Large intestine (tissue), 3 donors: ENCODE measurements at regions not wholly inside any gene's neighbourhood (a gene's known extent, or its start where the extent isn't known, plus 50 kb on each side); places are given as distances from the start of the nearest gene placed in this dataset.
"Not testable (repeated sequence)": the region's sequence is repeated elsewhere in the genome, so short reads cannot be mapped to it uniquely, and the experiment has no call there.

Source experiments
- DNase-seq, 2 donors: peaks; one replicate each; pipeline versions ENCODE4 v3.0.0 to v3.0.0-alpha.2; 2013
- H3K27ac ChIP-seq: one replicate; pipeline ENCODE4 v1.5.1; 2013; ENCODE audit warnings: low read length
- H3K27me3 ChIP-seq: 2 replicates; pipeline ENCODE4 v1.6.1; 2013; ENCODE audit warnings: low read length; ENCODE audit not compliant: control insufficient read depth, insufficient read depth
- H3K36me3 ChIP-seq: 2 replicates; pipeline ENCODE4 v1.6.1; 2013; ENCODE audit warnings: low read length; ENCODE audit not compliant: control insufficient read depth, insufficient read depth
- H3K4me1 ChIP-seq: one replicate; pipeline ENCODE4 v1.6.1; 2013; ENCODE audit warnings: low read length; ENCODE audit not compliant: control insufficient read depth, insufficient read depth
- H3K4me3 ChIP-seq: one replicate; pipeline ENCODE4 v1.5.1; 2013; ENCODE audit warnings: low read length
- H3K9me3 ChIP-seq: one replicate; pipeline ENCODE4 v1.6.1; 2013; ENCODE audit warnings: mild to moderate bottlenecking, low read depth, low read length, moderate library complexity; ENCODE audit not compliant: control insufficient read depth
- WGBS: methylation state at CpG from one replicate; pipeline ENCODE4 v1.1.5; 2013; ENCODE audit warnings: low lambda C conversion rate; ENCODE audit not compliant: insufficient coverage; 5-methylcytosine and 5-hydroxymethylcytosine counted together

GRCh38 chr4:16417198-16417597, 190.9 kb upstream of the TAPT1 start:
- no CpG with 5 or more reads among the region's 4 CpGs for WGBS

GRCh38 chr4:16416601-16417000, 190.3 kb upstream of the TAPT1 start:
- DNase-seq: no peak
- Histone ChIP-seq H3K4me1 (no peaks in the 10 kb centered on the region), H3K9me3 (no peaks in the 10 kb centered on the region)

More at GRCh38 chr4:16417198-16417597, 190.9 kb upstream of the TAPT1 start:
- Histone ChIP-seq H3K4me3 (no peak overlapping the region), H3K36me3 (no peaks in the 10 kb centered on the region), H3K4me1 (no peaks in the 10 kb centered on the region), H3K9me3 (no peaks in the 10 kb centered on the region), H3K27me3 (no peaks in the 10 kb centered on the region), H3K27ac (no peak overlapping the region)
- no peak for DNase-seq

GRCh38 chr4:16415751-16416150, 189.5 kb upstream of the TAPT1 start:
- Histone ChIP-seq H3K9me3 (no peaks in the 10 kb centered on the region), H3K4me1 (no peaks in the 10 kb centered on the region), H3K36me3 (no peaks in the 10 kb centered on the region), H3K4me3 (no peak overlapping the region), H3K27me3 (no peaks in the 10 kb centered on the region), H3K27ac (no peak overlapping the region)
- no peak for DNase-seq

More at GRCh38 chr4:16416601-16417000, 190.3 kb upstream of the TAPT1 start:
- Histone ChIP-seq H3K27ac (no peak overlapping the region), H3K27me3 (no peaks in the 10 kb centered on the region), H3K4me3 (no peak overlapping the region), H3K36me3 (no peaks in the 10 kb centered on the region)

- no peak for DNase-seq
- H3K4me1 ChIP-seq: no peaks in the 10 kb centered on the region
- H3K27me3 ChIP-seq: no peaks in the 10 kb centered on the region
- H3K27ac ChIP-seq: no peak overlapping the region
- H3K4me3 ChIP-seq: no peak overlapping the region
- no peaks in the 10 kb centered on the region for H3K9me3 ChIP-seq
- H3K36me3 ChIP-seq: no peaks in the 10 kb centered on the region
- WGBS: 87% methylated on average over 3 of the region's 10 CpGs
These were observed 187.7 kb upstream of the TAPT1 start for GRCh38 chr4:16413814-16414555.

- H3K27me3 ChIP-seq: no peaks in the 10 kb centered on the region
- 83% methylated on average over 1 of the region's 4 CpGs for WGBS
- H3K4me3 ChIP-seq: no peak overlapping the region
- DNase-seq: no peak
- H3K4me1 ChIP-seq: no peaks in the 10 kb centered on the region
- no peaks in the 10 kb centered on the region for H3K36me3 ChIP-seq
- no peak overlapping the region for H3K27ac ChIP-seq
- peaks cover 2% of the 10 kb centered on the region for H3K9me3 ChIP-seq
These were observed 185.3 kb upstream of the TAPT1 start for GRCh38 chr4:16411501-16412085.

- H3K4me1 ChIP-seq, H3K4me3 ChIP-seq, DNase-seq, H3K27ac ChIP-seq, H3K9me3 ChIP-seq, H3K36me3 ChIP-seq, H3K27me3 ChIP-seq: not testable (repeated sequence)
- no CpG with 5 or more reads among the region's 32 CpGs for WGBS
These were observed 166.9 kb upstream of the TAPT1 start for GRCh38 chr4:16393216-16393615.

GRCh38 chr4:16391196-16391595, 164.9 kb upstream of the TAPT1 start:
- no peak overlapping the region for H3K27ac ChIP-seq
- no peak for DNase-seq
- no peaks in the 10 kb centered on the region for H3K27me3 ChIP-seq
- H3K36me3 ChIP-seq: no peaks in the 10 kb centered on the region
- no peak overlapping the region for H3K4me3 ChIP-seq
- no CpG with 5 or more reads among the region's 3 CpGs for whole genome bisulfite sequencing
- H3K4me1 ChIP-seq: no peaks in the 10 kb centered on the region
- peaks cover 7% of the 10 kb centered on the region for H3K9me3 ChIP-seq

- Histone ChIP-seq H3K27me3 (no peaks in the 10 kb centered on the region), H3K4me1 (no peaks in the 10 kb centered on the region), H3K36me3 (no peaks in the 10 kb centered on the region), H3K27ac (no peak overlapping the region), H3K9me3 (no peaks in the 10 kb centered on the region), H3K4me3 (no peak overlapping the region)
- WGBS: 100% methylated on average over 1 of the region's 1 CpG
- no peak for DNase-seq
These were observed 161.2 kb upstream of the TAPT1 start for GRCh38 chr4:16387448-16387847.

- DNase-seq: no peak
- Histone ChIP-seq H3K27me3 (no peaks in the 10 kb centered on the region), H3K4me3 (no peak overlapping the region), H3K9me3 (no peaks in the 10 kb centered on the region), H3K36me3 (no peaks in the 10 kb centered on the region), H3K27ac (no peak overlapping the region), H3K4me1 (no peaks in the 10 kb centered on the region)
These were observed 160.5 kb upstream of the TAPT1 start for GRCh38 chr4:16386711-16387320.

- no CpG with 5 or more reads among the region's 6 CpGs for WGBS
- Histone ChIP-seq H3K4me3 (no peak overlapping the region), H3K27ac (no peak overlapping the region), H3K4me1 (no peaks in the 10 kb centered on the region), H3K27me3 (no peaks in the 10 kb centered on the region), H3K36me3 (no peaks in the 10 kb centered on the region), H3K9me3 (no peaks in the 10 kb centered on the region)
- no peak for DNase-seq
These were observed 158.3 kb upstream of the TAPT1 start for GRCh38 chr4:16384576-16384975.

GRCh38 chr4:16382571-16382970, 156.3 kb upstream of the TAPT1 start:
- H3K4me1 ChIP-seq: no peaks in the 10 kb centered on the region
- no peak overlapping the region for H3K27ac ChIP-seq
- WGBS: 83% methylated on average over 1 of the region's 3 CpGs
- DNase-seq: no peak
- H3K9me3 ChIP-seq: no peaks in the 10 kb centered on the region
- H3K36me3 ChIP-seq: no peaks in the 10 kb centered on the region
- no peaks in the 10 kb centered on the region for H3K27me3 ChIP-seq
- H3K4me3 ChIP-seq: no peak overlapping the region
